ENCODE measurements at regions not wholly inside any gene's neighbourhood (a gene's known extent, or its start where the extent isn't known, plus 50 kb on each side); places are given as distances from the start of the nearest gene placed in this dataset.

DNA sequence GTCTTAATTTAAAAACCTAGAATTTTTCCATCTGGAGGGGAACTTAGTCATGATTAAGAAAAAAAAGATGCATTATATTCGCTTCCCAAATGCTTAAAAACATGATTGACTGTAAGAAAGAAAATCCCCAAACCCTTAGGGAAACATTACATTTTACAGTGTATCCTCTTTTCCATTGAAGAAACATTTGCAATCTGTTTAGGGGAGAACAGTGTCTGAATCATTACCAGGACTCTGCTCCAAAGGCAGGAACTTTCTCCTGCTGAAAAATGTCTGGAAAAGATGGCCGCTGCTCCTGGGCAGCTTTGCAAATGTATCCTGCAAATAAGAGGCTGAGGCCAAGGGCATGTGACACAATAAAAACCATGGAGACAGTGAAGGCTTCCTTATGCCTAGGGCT, 173.7 kb downstream of the BUB3 start:
- TF ChIP-seq, protein P1, sequence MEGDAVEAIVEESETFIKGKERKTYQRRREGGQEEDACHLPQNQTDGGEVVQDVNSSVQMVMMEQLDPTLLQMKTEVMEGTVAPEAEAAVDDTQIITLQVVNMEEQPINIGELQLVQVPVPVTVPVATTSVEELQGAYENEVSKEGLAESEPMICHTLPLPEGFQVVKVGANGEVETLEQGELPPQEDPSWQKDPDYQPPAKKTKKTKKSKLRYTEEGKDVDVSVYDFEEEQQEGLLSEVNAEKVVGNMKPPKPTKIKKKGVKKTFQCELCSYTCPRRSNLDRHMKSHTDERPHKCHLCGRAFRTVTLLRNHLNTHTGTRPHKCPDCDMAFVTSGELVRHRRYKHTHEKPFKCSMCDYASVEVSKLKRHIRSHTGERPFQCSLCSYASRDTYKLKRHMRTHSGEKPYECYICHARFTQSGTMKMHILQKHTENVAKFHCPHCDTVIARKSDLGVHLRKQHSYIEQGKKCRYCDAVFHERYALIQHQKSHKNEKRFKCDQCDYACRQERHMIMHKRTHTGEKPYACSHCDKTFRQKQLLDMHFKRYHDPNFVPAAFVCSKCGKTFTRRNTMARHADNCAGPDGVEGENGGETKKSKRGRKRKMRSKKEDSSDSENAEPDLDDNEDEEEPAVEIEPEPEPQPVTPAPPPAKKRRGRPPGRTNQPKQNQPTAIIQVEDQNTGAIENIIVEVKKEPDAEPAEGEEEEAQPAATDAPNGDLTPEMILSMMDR (IDR thresholded peaks at IDR 0.05): no peak
- no peak for TF ChIP-seq POLR2A (IDR thresholded peaks at IDR 0.05)
- TF ChIP-seq POLR2AphosphoS5 (IDR thresholded peaks at IDR 0.05): no peak
- no peak for TF ChIP-seq EP300 (IDR thresholded peaks at IDR 0.05)
